ENCODE measurements at regions not wholly inside any gene's neighbourhood (a gene's known extent, or its start where the extent isn't known, plus 50 kb on each side); places are given as distances from the start of the nearest gene placed in this dataset.
"Not testable (repeated sequence)": the region's sequence is repeated elsewhere in the genome, so short reads cannot be mapped to it uniquely, and the experiment has no call there.

DNA sequence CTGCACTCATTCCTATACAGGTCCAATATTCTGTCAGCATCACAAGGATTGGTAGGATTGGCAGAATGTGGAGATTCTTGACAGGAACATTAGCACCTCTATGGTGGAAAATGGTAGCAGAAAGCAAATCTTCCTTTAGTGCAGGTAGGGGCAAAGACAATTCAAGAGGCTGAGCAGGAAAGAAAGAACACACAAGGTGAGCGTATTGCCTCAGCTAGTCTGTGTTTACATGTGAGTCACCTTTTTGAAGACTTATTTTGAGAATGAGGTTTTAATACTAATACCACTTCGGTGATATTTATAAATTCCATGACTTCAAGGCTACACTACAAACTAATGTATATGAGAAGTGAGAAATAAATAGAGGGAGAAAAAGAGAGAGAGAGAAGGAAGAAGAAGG lies 717.0 kb downstream of the BRINP1 start:
- DNase-seq (ENCODE audit: low read depth), result no peak

DNA sequence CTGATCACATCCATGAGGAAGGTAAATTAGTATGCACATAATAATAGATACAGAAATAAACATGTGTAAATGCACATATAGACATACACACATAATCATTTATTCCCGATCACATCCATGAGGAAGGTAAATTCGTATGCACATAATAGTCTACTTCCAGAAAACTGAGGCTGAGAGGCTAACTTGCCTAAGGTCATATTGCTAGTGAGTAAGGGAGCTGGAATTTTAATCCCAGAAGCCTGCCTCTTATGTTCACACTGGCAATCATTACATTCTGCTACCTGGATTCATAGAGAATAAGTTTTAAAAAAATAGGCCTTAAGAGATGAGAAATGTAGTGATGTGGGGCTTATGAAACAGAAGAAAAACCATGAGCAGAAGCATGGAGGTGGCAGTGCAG lies 716.3 kb downstream of the BRINP1 start:
- no peak for DNase-seq (ENCODE audit: low read depth)

DNA sequence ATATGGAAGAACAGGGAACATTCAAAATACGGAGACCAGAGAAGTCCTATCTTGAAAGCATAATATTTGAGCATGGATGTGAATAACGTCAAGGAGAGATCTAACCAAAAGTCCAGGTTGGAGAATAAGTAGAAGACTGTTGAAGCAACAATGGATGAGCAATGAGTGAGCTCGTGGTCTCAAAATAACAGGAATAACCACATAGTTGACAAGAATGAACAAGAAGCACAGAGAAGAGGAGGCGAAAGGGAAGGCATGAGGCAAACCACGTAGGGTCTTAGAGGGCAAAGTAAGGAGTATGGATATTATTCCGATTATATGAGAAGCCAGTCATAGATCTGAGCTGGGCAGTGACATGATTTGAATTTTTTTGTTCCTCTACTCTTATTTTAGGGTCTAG lies 710.2 kb downstream of the BRINP1 start:
- DNase-seq (ENCODE audit: low read depth), result no peak

DNA sequence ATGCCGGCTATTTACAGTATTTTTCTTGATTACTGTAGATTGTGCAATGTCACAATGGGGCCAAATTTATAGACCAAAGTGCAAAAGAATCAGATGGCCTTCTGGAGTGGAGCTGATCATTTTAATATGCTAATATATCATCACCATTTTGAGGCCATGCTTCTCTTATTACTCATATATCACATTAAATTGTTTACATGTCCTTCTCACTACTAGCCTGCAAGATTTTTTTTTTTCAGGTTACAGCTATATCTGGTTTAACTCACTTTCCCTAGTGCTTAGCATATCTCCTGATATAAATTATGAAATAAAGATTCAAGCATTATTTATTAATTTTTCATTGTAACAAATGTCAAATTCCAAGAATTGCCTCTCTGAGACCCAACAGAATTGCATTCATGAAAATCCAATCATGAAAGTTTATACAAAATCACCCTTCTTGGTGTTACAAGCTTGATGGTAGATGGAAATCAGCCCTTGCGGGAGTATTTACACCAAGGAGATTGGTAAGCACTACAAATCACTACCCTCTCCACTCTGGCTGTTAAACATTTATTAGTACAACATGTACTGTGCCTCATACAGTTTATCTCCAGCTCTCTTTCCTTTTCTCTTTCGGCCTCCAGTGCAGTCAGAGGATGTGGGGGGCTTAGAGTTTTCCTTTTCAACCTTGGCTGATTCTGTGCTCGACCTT lies 703.9 kb downstream of the BRINP1 start:
- no peak for DNase-seq (ENCODE audit: low read depth)

DNA sequence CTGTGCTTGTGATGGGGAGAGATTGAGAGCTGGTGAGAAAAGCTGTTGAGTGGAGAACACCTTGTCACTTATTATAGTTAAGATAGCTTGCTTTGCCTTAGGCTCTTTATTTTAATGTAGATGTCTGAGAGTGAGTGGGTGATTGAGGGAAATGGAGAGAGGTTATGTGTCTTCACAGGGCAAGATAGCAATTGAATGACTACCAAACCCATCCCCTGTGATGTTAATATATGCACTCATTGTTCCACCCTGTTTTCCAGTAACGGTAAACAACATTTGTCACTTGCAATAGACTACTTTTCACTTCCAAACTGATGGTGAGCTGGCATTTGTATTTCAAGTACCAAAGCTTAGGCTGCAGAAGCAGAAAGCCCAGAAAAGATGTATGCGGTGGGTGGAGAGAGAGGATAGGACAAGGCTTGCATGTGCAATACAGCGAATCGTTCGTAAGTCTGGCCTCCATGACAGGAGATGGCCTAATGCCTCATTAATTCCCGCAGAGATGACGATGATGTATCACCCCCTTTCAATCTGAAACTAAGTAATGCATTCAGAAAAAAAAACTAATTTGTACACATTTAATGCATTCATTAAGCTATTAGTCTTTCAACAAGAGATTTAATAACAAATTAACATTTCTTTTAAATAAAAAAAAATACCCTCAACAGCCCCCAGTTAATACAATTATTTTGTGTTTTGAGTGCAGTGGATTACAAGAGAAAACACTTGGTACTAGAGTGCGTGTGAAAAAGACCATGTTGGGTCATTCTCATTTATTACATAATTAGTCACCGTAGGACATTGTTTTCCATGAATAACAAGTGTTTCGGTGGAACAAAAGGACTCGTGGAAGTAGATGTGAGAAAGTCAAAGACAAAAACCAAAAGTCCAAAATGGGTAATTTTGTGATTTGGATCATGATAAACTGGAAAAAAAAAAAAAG lies 699.0 kb downstream of the BRINP1 start:
- no peak for DNase-seq (ENCODE audit: low read depth)

DNA sequence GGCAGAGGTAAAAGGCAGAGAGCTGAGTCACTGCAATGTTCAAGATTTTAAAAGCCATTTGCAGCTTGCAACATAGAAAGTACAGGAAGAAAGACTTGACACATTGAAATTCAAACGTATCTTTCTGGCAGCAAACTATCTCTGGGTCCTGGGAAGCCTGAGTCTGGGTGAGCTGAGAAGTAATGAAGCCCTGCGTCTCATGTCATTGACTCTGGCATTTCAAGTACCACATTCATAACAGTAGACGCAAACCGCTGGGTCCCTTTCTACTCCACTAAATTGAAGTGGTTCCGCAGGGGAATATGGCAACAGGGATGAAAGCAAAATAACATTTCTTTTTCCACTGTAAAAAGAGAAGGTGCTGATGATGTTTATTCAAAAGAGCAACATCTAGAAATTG lies 694.3 kb downstream of the BRINP1 start:
- no peak for DNase-seq (ENCODE audit: low read depth)

DNA sequence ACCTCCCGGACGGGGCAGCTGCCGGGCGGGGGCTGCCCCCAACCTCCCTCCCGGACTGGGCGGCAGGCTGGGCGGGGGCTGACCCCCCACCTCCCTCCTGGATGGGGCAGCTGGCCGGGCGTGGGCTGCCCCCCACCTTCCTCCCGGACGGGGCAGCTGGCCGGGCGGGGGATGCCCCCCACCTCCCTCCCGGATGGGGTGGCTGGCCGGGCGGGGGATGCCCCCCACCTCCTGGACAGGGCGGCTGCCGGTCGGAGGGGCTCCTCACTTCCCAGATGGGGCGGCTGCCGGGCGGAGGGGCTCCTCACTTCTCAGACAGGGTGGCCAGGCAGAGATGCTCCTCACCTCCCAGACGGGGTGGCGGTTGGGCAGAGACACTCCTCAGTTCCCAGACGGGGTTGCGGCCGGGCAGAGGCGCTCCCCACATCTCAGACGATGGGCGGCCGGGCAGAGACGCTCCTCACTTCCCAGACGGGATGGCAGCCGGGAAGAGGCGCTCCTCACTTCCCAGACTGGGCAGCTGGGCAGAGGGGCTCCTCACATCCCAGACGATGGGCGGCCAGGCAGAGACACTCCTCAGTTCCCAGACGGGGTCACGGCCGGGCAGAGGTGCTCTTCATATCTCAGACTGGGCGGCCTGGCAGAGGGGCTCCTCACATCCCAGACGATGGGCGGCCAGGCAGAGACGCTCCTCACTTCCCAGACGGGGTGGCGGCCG lies 691.1 kb downstream of the BRINP1 start:
- DNase-seq (ENCODE audit: low read depth), result not testable (repeated sequence)

DNA sequence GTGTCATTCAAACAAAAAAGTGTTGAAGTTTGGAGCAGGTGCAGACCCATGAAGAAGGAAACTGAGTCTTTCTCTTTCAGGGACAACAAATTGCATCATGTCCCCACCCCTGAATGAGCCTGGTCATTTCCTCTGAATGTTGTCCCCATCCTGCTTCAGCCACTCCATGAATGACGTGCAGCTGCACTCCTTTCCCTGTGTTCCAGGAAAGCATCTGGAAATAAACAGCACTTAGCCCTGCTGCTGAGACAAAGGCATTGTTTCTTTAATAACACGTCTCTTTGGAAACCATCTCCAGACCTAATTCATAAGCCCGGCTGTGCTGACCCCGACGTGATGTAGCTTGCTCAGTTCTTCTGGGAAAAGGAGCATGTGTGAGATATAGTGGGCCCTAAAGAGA lies 682.3 kb downstream of the BRINP1 start:
- DNase-seq (ENCODE audit: low read depth), result no peak

DNA sequence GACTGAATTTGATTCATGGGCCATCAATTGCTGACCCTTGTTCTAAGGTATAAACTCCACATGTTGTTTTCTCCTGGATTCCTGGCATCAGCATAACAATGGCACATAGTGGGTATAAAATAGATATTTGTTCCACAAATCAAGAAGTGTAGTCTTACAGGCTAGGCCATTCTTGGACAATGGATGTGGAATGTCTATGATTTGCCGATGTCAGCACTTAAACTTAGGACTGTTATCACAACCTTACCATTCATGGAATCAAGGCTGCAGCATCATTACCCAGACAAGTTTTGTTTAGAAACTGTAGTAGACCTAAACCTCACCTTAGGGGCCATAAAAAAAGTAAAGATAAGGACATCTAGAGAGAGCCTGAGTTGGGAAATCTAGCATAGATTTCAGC lies 680.0 kb downstream of the BRINP1 start:
- DNase-seq (ENCODE audit: low read depth), result no peak

DNA sequence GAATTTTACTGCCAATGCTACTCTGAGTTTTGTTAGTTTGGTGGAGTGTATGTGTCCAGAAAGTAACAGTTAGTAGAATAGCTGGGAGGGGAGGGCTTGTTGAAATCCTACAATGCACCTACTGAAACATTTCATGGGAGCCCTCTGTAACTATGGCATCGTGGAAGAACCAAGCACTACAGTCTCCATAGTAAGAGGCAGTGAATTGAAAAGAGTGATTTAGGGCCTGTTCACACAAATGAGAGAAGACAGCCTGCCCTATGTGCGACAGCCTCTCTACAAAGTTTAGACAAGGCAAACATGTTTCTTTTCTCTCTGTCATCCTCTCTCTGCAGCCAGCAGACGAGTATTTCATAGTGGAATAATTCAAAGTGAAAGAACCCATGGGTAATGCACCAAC lies 676.6 kb downstream of the BRINP1 start:
- DNase-seq (ENCODE audit: low read depth), result no peak

DNA sequence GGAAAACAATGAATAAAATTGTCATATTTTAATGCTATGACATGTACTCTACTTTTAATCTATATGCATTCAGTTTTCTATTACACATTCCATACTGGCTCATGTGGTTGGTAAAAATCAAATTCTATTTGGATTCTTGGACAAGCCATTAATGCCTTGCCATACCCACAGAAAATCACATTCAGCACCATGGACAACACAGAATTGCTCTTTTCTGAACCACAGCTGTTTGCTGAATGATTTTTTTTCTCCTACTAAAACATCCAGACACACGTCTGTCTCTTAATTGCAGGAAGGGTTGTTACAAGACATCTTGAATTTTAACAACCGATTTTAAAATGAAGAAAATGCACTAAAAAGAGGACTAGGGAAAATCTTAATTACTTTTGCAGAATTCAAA lies 675.6 kb downstream of the BRINP1 start:
- no peak for DNase-seq (ENCODE audit: low read depth)

DNA sequence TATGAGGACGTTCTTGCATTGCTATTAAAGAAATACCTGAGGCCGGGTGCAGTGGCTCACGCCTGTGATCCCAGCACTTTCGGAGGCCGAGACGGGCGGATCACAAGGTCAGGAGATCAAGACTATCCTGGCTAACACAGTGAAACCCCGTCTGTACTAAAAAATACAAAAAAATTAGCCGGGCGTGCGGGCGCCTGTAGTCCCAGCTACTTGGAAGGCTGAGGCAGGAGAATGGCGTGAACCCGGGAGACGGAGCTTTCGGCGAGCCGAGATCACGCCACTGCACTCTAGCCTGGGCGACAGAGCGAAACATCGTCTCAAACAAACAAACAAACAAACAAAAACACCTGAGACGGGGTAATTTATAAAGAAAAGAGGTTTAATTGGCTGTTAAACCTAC lies 674.0 kb downstream of the BRINP1 start:
- DNase-seq (ENCODE audit: low read depth), result not testable (repeated sequence)

DNA sequence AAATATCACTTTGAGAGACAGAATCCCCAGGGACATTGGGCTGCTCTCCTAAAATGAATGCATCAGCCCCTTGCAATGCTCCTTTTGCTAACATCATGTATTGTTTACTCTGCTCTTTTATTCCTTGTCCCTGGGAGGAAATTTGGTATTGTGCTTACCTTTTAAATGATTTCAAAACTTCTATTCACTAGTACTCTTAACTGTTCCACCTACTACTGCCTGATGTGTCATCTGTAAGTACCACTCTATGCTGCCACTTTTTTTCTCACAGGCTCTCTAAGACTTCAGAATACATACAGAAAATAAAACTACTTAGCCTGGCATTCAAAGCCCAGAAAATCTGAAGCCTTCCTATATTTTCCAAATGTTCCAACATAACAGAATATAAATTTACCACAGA lies 667.2 kb downstream of the BRINP1 start:
- no peak for DNase-seq (ENCODE audit: low read depth)

DNA sequence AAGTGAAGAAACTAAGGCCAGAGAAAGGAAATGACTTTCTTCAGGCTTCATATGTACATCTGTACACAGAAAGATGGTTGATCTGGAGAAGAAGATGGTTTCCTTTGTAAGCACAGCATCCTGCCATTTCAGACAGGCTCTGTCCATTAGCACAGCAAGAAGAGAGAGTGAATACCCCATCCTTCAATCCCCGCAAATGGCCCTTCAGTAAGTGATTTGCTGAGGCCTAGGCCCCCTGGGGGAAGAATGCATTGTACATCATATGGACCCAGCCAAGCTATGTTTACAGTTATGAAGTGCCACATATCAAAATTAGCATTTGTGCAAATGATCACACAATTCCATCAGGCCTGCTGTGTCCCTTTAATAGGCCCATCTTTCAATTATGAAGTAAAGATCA lies 657.4 kb downstream of the BRINP1 start:
- DNase-seq (ENCODE audit: low read depth), result no peak

DNA sequence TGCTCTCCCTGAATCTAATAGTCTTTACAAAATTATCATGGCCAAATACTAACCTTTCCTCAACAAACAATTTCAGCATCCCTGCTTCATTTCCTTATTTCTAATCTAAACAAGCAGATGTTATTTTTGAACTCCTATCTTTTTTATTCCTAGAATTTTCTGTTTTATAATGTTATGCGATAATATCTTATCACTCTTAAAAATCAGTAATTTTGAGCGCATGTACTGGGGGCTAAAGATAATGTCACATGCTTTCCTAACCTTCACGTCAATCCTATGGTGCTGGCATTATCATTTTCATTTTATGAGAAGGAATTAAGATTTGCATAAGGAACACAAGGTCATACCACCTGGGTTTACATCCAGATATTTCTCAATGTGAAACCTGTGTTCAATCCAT lies 648.0 kb downstream of the BRINP1 start:
- no peak for DNase-seq (ENCODE audit: low read depth)

DNA sequence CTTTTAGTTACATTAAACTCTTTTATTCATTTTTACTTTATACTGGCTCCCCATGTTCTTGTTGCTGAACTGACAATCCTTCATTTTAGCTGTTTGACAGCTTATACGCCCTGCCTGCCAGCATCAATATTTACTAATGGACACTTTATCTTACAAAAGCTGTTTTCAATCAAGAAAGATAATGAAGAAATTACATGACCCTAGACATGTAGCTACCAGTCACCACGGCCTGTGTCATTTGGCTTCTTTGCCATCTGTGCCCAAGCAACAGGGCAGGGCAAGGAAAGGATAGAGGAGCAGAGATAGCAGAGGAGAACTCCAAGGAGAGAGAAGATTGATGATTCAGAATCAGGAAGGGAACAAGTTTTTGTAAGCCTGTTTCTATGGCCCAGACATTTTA lies 647.3 kb downstream of the BRINP1 start:
- no peak for DNase-seq (ENCODE audit: low read depth)

DNA sequence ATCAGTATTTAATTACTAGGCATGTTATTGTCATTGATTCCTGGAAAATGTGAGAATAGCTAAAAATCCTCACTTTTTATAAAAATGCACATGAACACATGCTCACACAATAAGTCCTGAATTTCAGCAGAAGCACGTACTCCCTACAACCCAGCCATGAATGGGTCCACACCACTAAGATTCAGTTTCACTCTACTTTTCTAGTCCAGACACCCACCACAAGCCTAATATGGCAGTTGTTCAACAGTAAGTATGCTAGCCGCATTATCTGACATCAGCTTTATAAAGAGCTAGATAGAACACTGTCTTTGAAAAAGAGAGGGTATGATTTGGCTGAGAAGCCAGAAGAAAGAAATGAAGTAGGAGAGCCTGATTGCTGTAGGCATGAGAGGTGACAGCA lies 639.3 kb downstream of the BRINP1 start:
- no peak for DNase-seq (ENCODE audit: low read depth)

DNA sequence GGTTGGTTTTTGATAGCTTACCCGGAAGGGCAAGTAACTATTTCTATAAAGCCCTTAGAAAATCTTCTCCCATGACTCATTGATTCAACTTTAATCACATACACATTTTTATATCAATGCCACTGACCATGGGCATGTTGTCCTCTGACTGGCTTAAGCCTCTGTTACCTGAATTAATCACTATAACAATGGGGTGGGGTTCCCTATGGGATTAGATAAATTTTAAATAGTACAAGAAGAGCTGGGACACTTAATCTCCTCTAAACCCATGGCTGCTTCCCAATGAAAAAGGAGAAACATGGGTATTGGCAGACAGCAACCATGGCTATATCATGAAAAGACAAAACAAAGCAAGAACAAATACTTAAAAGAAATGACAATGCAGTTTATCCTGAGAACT lies 636.2 kb downstream of the BRINP1 start:
- no peak for DNase-seq (ENCODE audit: low read depth)

DNA sequence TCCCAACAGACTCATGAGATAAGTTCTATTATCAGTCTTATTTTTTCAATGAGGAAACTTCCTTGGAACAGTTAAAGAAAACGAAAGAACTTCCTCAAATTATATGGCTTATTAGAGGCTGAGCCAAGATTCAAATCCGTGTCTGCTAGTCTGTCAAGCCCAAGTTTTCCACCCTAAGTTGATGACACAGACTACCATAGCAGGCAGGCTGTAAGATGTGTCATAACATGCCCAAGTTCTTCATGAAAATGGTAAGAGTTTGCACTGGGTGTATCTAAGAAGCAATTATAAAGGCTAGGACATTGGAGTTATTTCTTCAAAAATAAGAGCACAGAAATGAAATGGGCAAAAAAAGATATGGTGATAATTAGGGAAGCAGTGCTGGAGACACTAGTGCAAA lies 634.5 kb downstream of the BRINP1 start:
- DNase-seq (ENCODE audit: low read depth), result no peak

DNA sequence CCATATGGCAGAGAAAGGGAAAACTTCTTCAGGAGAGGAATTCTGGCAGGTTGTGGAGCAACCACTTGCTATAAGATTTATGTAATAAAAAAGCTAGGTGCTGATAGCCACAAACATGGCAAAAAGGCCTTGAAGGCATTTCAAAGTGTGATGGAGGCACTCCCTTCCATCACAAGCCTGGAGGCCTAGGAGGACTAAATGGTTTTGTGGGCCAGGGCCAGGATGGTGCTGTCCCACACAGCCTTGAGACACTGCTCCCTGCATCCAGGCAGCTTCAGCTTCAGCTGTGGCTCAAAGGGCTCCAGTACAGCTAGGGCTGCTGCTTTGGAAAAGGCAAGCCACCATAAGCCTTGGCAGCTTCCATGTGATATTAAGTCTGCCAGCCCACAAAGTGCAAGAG lies 632.8 kb downstream of the BRINP1 start:
- DNase-seq (ENCODE audit: low read depth), result no peak

DNA sequence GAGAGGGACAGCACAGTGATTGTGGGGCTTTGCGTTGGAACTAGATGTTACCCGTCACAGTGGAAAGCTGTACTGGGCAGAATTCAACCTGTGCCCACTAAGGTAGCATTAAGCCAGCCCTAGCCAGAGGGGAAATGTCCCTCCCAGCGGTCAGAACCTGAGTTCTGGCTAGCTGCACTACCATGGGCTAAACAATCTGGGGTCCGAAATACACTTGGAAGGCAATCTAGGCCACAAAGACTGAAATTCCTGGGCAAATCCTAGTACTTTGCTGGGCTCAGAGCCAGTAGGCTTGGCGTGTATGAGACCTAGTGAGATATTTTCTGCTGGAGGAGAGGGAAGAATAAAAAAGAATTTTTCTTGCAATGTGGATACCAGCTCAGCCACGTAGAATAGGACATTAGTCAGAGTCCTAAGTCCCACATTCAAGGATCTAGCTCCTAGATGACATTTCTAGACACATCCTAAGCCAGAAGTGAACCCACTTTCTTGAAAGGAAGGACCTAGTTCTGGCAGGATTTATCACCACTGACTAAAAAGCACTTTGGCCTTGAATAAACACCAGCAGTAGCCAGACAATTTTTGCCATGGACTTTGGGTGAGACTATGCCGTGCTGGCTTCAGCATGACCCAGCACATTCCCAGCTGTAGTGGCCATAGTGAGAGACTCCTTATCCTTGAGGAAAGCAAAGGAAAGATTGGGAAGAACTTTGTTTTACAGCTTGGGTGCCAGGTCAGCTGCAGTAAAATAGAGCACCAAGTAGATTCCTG lies 618.0 kb downstream of the BRINP1 start:
- no peak for DNase-seq (ENCODE audit: low read depth)

DNA sequence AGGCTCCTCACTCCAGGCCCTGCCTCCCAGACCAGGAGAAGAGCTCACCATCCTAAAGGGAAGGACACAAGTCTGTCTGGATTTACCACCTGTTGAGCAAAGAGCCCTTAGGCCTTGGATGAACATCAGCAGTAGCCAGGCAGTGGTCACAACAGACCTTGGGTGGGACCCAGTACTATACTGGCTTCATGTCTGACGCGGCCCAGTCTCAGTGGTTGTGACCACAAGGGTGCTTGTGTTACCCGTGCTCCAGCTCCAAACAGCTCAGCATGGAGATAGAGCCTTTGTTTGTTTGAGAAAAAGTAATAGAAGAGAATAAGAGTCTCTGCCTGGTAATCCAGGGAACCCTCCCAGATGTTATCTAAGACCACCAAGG lies 617.4 kb downstream of the BRINP1 start:
- DNase-seq (ENCODE audit: low read depth), result no peak

All from GM04504 (cell line).